GM19455 (cell line): ENCODE measurements at regions not wholly inside any gene's neighbourhood (a gene's known extent, or its start where the extent isn't known, plus 50 kb on each side); places are given as distances from the start of the nearest gene placed in this dataset.
A peak's percentile ranks its signal among the peaks of the same experiment; 100 is the strongest.
"Not testable (repeated sequence)": the region's sequence is repeated elsewhere in the genome, so short reads cannot be mapped to it uniquely, and the experiment has no call there.

Experiments
- ATAC-seq: cut with Tn5 transposase; IDR thresholded peaks from one replicate; pipeline ENCODE4 v1.9.1; 2021; ENCODE audit not compliant: unreplicated experiment

- ATAC-seq = no peak
Observed at GRCh38 chr5:125950012-125950615, 473.1 kb upstream of the GRAMD2B start.

GRCh38 chr5:125961150-125961549, 462.1 kb upstream of the GRAMD2B start:
- ATAC-seq = peak; percentile 100

- ATAC-seq = no peak
Observed at GRCh38 chr5:125965577-125965976, 457.6 kb upstream of the GRAMD2B start.

- ATAC-seq = no peak
Observed at GRCh38 chr5:125967576-125967975, 455.6 kb upstream of the GRAMD2B start.

GRCh38 chr5:125969011-125969813, 454.0 kb upstream of the GRAMD2B start:
- ATAC-seq = no peak

- ATAC-seq = no peak
Observed at GRCh38 chr5:125969814-125970171, 453.4 kb upstream of the GRAMD2B start.

GRCh38 chr5:125970631-125971307, 452.4 kb upstream of the GRAMD2B start:
- no peak for ATAC-seq

GRCh38 chr5:125972706-125973105, 450.5 kb upstream of the GRAMD2B start:
- no peak for ATAC-seq

- ATAC-seq = no peak
Observed at GRCh38 chr5:125974679-125975078, 448.5 kb upstream of the GRAMD2B start.

- ATAC-seq = no peak
Observed at GRCh38 chr5:125976421-125977000, 446.7 kb upstream of the GRAMD2B start.

- no peak for ATAC-seq
Observed at GRCh38 chr5:125978015-125978414, 445.2 kb upstream of the GRAMD2B start.

GRCh38 chr5:125979636-125980035, 443.6 kb upstream of the GRAMD2B start:
- ATAC-seq = no peak

- no peak for ATAC-seq
Observed at GRCh38 chr5:125981016-125981415, 442.2 kb upstream of the GRAMD2B start.

- ATAC-seq = no peak
Observed at GRCh38 chr5:125987677-125988255, 435.4 kb upstream of the GRAMD2B start.

- ATAC-seq = no peak
Observed at GRCh38 chr5:125992050-125992449, 431.2 kb upstream of the GRAMD2B start.

GRCh38 chr5:125999271-126000030, 423.8 kb upstream of the GRAMD2B start:
- ATAC-seq = not testable (repeated sequence)

- ATAC-seq = no peak
Observed at GRCh38 chr5:126000507-126000906, 422.7 kb upstream of the GRAMD2B start.

- ATAC-seq = no peak
Observed at GRCh38 chr5:126002222-126002897, 420.8 kb upstream of the GRAMD2B start.

- ATAC-seq = no peak
Observed at GRCh38 chr5:126003309-126003708, 419.9 kb upstream of the GRAMD2B start.

- ATAC-seq = no peak
Observed at GRCh38 chr5:126004636-126005035, 418.6 kb upstream of the GRAMD2B start.
